22Rv1 (cell line): ENCODE measurements at regions not wholly inside any gene's neighbourhood (a gene's known extent, or its start where the extent isn't known, plus 50 kb on each side); places are given as distances from the start of the nearest gene placed in this dataset.
A peak's percentile ranks its signal among the peaks of the same experiment; 100 is the strongest.

ENCODE experiments used
- H3K27ac ChIP-seq: fragments of 450-650 bp; 2 replicates; pipeline ENCODE4 v1.5.1; 2017
- ZFX ChIP-seq: fragments of 450-650 bp; IDR thresholded peaks from 2 replicates; pipeline ENCODE4 v1.6.1; 2017; ENCODE audit warnings: antibody characterized with exemption, borderline replicate concordance
- TF ChIP-seq, protein P1 (sequence below): fragments of 450-650 bp; IDR thresholded peaks from 2 replicates; pipeline ENCODE4 v1.5.1; 2017; ENCODE audit warnings: mild to moderate bottlenecking

DNA sequence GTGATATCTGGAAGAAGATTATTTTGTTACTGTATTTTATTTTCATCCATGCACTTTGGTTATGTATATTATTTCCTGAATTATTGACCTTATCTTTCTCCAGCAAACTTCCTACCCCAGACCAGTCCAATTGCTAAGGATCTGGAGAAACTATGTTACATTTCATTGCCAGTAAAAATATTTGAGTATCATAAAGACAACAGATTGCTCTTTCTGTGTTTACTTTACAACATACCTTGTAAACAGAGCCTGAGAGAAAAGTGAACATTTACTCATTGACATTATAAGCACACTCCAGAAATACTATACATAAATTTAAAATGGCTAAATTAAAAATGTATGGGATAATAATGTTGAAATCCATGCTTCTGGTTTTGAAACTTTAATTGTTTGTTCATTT, 186.2 kb upstream of the FAM3C start:
- TF ChIP-seq ZFX: no peak
- TF ChIP-seq, protein P1, sequence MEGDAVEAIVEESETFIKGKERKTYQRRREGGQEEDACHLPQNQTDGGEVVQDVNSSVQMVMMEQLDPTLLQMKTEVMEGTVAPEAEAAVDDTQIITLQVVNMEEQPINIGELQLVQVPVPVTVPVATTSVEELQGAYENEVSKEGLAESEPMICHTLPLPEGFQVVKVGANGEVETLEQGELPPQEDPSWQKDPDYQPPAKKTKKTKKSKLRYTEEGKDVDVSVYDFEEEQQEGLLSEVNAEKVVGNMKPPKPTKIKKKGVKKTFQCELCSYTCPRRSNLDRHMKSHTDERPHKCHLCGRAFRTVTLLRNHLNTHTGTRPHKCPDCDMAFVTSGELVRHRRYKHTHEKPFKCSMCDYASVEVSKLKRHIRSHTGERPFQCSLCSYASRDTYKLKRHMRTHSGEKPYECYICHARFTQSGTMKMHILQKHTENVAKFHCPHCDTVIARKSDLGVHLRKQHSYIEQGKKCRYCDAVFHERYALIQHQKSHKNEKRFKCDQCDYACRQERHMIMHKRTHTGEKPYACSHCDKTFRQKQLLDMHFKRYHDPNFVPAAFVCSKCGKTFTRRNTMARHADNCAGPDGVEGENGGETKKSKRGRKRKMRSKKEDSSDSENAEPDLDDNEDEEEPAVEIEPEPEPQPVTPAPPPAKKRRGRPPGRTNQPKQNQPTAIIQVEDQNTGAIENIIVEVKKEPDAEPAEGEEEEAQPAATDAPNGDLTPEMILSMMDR: no peak
- H3K27ac ChIP-seq: peak overlapping the region; percentile 42; the same call in 1 of the 2 replicates

- no peak for TF ChIP-seq ZFX
- TF ChIP-seq, protein P1: no peak
- H3K27ac ChIP-seq: no peak overlapping the region
Measured at GRCh38 chr7:121579639-121580038, 183.5 kb upstream of the FAM3C start.

DNA sequence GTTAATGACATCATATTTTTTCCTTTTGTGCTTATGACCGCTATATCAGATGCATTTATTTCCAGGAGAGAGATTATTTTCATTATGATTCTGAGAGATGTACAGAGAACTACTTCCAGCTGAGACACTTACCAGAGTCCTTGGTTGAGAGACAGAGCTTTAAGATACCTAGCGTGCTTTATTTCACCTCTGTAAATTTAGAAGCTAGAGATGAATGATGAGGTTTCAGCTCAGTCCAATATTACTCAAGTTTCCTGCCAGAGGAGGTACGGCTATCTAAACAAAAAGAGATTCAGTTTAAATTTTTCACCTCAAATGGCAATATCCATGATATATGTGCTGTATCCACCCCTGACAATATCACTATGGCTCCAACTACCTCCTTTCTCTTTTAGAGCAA, 182.6 kb upstream of the FAM3C start:
- no peak for TF ChIP-seq ZFX
- TF ChIP-seq, protein P1: no peak
- no peak overlapping the region for H3K27ac ChIP-seq

DNA sequence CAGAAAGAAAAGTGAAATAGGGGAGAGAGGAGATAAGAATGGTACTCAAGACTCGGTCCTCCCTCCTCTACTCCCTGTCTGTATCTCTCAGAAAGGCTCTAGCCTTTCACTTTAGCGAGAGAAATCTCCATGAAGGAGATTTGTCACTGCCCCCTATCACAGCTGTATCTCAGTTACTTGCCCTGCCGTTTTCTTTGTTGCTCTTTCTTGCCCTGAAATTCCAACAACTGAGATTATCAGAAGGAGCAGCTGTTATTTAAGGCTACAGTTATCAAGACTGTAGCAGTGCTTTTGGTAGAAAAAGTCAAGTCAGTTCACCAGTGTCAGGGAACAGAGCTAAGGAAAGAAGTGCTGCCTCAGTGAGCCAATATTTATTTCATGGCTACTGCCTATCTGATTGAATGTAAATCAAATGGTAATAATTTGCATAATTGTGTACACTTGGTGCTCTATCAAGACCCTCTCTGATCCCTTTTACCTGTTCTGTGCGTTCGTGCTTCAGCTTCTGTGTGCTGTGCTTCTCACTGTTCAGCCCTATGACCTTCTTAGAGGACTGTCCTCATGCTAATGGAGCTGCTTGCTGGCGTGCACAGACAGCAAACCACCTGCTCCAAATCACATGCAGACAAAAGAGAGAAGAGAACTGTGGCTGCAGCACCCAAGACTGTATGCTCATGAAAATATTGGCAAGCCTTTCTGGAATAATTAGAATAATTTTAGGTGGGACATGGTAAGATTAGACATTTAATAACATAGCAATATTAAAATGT, 180.2 kb upstream of the FAM3C start:
- H3K27ac ChIP-seq: no peak overlapping the region
- TF ChIP-seq ZFX: no peak
- TF ChIP-seq, protein P1: no peak

GRCh38 chr7:121575194-121575765, 179.2 kb upstream of the FAM3C start:
- no peak overlapping the region for H3K27ac ChIP-seq
- TF ChIP-seq, protein P1: no peak
- no peak for TF ChIP-seq ZFX

DNA sequence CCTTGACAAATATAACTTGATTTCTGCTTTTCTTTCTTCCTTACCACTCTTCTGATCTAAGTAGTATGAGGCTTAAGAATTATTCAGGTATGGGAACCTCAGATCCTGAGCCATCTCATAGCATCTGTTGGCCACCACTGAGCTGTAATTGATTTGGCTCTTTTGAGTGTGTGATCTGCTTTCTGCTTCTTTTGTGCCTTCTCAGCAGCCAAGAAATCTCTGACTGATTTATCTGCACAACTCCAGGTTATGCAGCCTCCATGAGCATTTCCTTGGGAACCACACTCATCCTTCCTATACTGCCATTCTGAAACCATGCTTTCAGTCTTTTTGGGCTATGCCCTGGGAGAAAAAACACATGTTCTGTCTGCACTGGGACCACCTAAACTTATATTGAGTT, 178.0 kb upstream of the FAM3C start:
- no peak overlapping the region for H3K27ac ChIP-seq
- TF ChIP-seq ZFX: no peak
- TF ChIP-seq, protein P1: no peak

GRCh38 chr7:121572615-121573014, 176.5 kb upstream of the FAM3C start:
- no peak overlapping the region for H3K27ac ChIP-seq
- TF ChIP-seq ZFX: no peak
- TF ChIP-seq, protein P1: no peak
